ENCODE measurements at regions not wholly inside any gene's neighbourhood (a gene's known extent, or its start where the extent isn't known, plus 50 kb on each side); places are given as distances from the start of the nearest gene placed in this dataset.

GRCh38 chr15:93881310-93881709 lies 350.1 kb upstream of the MCTP2 start:
- TF ChIP-seq, protein P1, sequence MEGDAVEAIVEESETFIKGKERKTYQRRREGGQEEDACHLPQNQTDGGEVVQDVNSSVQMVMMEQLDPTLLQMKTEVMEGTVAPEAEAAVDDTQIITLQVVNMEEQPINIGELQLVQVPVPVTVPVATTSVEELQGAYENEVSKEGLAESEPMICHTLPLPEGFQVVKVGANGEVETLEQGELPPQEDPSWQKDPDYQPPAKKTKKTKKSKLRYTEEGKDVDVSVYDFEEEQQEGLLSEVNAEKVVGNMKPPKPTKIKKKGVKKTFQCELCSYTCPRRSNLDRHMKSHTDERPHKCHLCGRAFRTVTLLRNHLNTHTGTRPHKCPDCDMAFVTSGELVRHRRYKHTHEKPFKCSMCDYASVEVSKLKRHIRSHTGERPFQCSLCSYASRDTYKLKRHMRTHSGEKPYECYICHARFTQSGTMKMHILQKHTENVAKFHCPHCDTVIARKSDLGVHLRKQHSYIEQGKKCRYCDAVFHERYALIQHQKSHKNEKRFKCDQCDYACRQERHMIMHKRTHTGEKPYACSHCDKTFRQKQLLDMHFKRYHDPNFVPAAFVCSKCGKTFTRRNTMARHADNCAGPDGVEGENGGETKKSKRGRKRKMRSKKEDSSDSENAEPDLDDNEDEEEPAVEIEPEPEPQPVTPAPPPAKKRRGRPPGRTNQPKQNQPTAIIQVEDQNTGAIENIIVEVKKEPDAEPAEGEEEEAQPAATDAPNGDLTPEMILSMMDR (IDR thresholded peaks at IDR 0.05), result no peak
- TF ChIP-seq POLR2A (IDR thresholded peaks at IDR 0.05), result no peak

GRCh38 chr15:93880358-93880757 lies 351.0 kb upstream of the MCTP2 start:
- Histone ChIP-seq H3K9me3 (no peaks in the 10 kb centered on the region), H3K27ac (peak overlapping the region in 4 of 12 donors; percentile 31 to 44 (median 33)), H3K4me1 (peaks cover 0 to 11% (median 0%) of the 10 kb centered on the region in 12 donors), H3K4me3 (no peak overlapping the region), H3K36me3 (no peaks in the 10 kb centered on the region), H3K27me3 (peaks cover 0 to 3% (median 0%) of the 10 kb centered on the region in 9 donors)
- no peak for ATAC-seq
- DNase-seq, result no peak
- TF ChIP-seq POLR2A (IDR thresholded peaks at IDR 0.05), result no peak
- TF ChIP-seq, protein P1 (IDR thresholded peaks at IDR 0.05), result no peak
- 70 to 88% (median 86%) methylated on average over 1 of the region's 1 CpG for WGBS, 4 donors
- intact Hi-C loops (cut with DNase I), result no loop called here

More at GRCh38 chr15:93881310-93881709, 350.1 kb upstream of the MCTP2 start:
- Histone ChIP-seq H3K27ac (peak overlapping the region in 5 of 12 donors; percentile 3 to 49 (median 31)), H3K4me3 (no peak overlapping the region), H3K9me3 (no peaks in the 10 kb centered on the region), H3K36me3 (no peaks in the 10 kb centered on the region), H3K27me3 (peaks cover 0 to 3% (median 0%) of the 10 kb centered on the region in 9 donors), H3K4me1 (peaks cover 0 to 11% (median 0%) of the 10 kb centered on the region in 12 donors)
- intact Hi-C loops (cut with DNase I), result no loop called here
- ATAC-seq (no peak), DNase-seq (no peak)

- no peaks in the 10 kb centered on the region for H3K27me3 ChIP-seq
- no peak for TF ChIP-seq POLR2A (IDR thresholded peaks at IDR 0.05)
- TF ChIP-seq, protein P1 (IDR thresholded peaks at IDR 0.05), result no peak
- no peaks in the 10 kb centered on the region for H3K36me3 ChIP-seq
- DNase-seq, result no peak
- intact Hi-C loops (cut with DNase I), result no loop called here
- H3K4me3 ChIP-seq, result no peak overlapping the region
- 70 to 87% (median 82%) methylated on average over 2 of the region's 2 CpGs for WGBS, 4 donors
- no peak overlapping the region for H3K27ac ChIP-seq
- H3K4me1 ChIP-seq, result peaks cover 0 to 9% (median 0%) of the 10 kb centered on the region in 12 donors
- no peaks in the 10 kb centered on the region for H3K9me3 ChIP-seq
- no peak for ATAC-seq
These were observed 360.8 kb upstream of the MCTP2 start for GRCh38 chr15:93870583-93870982.

DNA sequence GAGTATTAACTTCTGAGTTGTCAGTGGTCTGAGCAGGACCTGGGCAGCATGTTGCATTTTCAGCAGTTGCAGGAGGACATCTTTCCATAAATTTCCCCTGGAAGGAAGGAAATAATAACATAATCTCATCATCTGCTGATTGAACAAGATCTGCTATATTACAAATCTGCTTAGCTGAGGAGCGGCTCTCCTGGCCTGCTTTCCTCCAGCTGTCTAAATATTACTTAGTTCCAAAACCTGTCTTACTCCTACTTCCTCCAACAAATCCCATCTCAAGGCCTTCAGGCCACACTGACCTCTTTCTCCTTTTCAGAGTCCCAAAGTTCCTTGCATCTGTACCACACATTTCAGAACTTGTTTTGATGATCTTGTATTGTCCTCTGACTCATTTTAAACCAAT lies 364.4 kb upstream of the MCTP2 start:
- WGBS, 4 donors, result 24 to 68% (median 57%) methylated on average over 1 of the region's 1 CpG
- Histone ChIP-seq H3K27me3 (no peaks in the 10 kb centered on the region), H3K27ac (peak overlapping the region in 8 of 12 donors; percentile 2 to 86 (median 62)), H3K9me3 (no peaks in the 10 kb centered on the region), H3K4me3 (peak overlapping the region in 1 of 12 donors; percentile 7), H3K4me1 (peaks cover 0 to 29% (median 0%) of the 10 kb centered on the region in 12 donors), H3K36me3 (no peaks in the 10 kb centered on the region)
- DNase-seq (peak in 1 of 5 donors; percentile 27), ATAC-seq (peak in 3 of 4 donors; percentile 47 to 81 (median 74))
- TF ChIP-seq, protein P1 (IDR thresholded peaks at IDR 0.05), result no peak
- TF ChIP-seq POLR2A (IDR thresholded peaks at IDR 0.05), result no peak
- intact Hi-C loops (cut with DNase I), result loop anchor here in 1 of 10 donors (10.0 kb wide), 1 partner anchor 832 kb away; no protein-coding TSS in a partner anchor
